ENCODE measurements at regions not wholly inside any gene's neighbourhood (a gene's known extent, or its start where the extent isn't known, plus 50 kb on each side); places are given as distances from the start of the nearest gene placed in this dataset.

DNA sequence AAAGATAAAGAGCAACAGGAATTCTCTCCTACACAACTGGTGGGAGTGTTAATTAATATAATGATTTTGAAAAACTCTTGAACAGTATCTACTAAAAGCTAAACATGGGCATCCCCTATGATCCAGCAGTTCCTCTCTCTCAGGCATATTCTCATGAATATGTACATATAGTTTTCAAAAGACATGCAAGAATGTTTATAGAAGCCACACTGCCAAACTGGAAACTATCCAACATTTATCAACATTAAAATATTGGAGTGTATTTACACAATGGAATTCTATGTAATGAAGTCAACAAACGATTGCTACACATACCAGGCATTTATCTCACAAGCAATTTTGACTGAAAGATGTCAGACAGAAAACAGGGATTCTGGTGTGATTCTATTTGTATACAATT lies 404.5 kb upstream of the ANKRD30A start:
- no peaks in the 10 kb centered on the region for H3K27me3 ChIP-seq (ENCODE audit: control insufficient read depth in 3 of 3, insufficient read depth in 3 of 3, low read length in 2 of 3)
- H3K27ac ChIP-seq (ENCODE audit: low read depth in 1 of 2, low read length in 1 of 2), result no peak overlapping the region
- WGBS, 2 donors, result 24 to 63% methylated on average over 1 of the region's 1 CpG
- H3K36me3 ChIP-seq (ENCODE audit: control insufficient read depth in 4 of 4, insufficient read depth in 4 of 4, low read length in 4 of 4), result no peaks in the 10 kb centered on the region
- DNase-seq, result peak in 2 of 3 donors; percentile 47 to 48
- H3K4me1 ChIP-seq (ENCODE audit: control insufficient read depth in 5 of 5, insufficient read depth in 5 of 5, low read length in 5 of 5), result no peaks in the 10 kb centered on the region
- no peak for ATAC-seq (ENCODE audit: insufficient read depth, low FRiP score)
- H3K4me3 ChIP-seq, result no peak overlapping the region
- TF ChIP-seq, protein P1, sequence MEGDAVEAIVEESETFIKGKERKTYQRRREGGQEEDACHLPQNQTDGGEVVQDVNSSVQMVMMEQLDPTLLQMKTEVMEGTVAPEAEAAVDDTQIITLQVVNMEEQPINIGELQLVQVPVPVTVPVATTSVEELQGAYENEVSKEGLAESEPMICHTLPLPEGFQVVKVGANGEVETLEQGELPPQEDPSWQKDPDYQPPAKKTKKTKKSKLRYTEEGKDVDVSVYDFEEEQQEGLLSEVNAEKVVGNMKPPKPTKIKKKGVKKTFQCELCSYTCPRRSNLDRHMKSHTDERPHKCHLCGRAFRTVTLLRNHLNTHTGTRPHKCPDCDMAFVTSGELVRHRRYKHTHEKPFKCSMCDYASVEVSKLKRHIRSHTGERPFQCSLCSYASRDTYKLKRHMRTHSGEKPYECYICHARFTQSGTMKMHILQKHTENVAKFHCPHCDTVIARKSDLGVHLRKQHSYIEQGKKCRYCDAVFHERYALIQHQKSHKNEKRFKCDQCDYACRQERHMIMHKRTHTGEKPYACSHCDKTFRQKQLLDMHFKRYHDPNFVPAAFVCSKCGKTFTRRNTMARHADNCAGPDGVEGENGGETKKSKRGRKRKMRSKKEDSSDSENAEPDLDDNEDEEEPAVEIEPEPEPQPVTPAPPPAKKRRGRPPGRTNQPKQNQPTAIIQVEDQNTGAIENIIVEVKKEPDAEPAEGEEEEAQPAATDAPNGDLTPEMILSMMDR (IDR thresholded peaks at IDR 0.05; ENCODE audit: control extremely low read depth, extremely low read depth), result no peak
- H3K9ac ChIP-seq (ENCODE audit: insufficient read depth in 1 of 2, low read length in 2 of 2), result no peak overlapping the region
- no peaks in the 10 kb centered on the region for H3K9me3 ChIP-seq (ENCODE audit: control insufficient read depth in 4 of 4, insufficient read depth in 3 of 4, low read length in 3 of 4)

DNA sequence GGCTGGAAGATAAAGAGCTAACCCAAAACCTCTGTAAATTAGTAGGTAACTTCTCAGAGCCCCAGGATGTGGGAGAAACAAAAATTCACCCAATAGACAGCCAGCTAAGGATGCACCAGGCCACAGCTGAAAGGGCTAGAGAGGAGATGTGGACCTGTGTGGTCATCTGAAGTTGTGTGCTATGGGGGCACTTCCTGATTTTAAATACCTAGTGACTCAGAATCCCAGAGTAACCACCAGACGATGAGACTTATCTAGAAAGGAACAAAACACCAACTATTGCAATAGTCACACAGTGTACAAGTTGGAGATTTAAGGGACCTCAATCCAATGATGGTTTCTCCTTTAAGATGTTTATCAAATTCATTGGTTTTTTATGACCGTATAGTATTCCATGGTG lies 408.3 kb upstream of the ANKRD30A start:
- H3K27ac ChIP-seq (ENCODE audit: low read depth in 1 of 2, low read length in 1 of 2), result no peak overlapping the region
- TF ChIP-seq, protein P1 (IDR thresholded peaks at IDR 0.05; ENCODE audit: control extremely low read depth, extremely low read depth), result no peak
- no peaks in the 10 kb centered on the region for H3K4me1 ChIP-seq (ENCODE audit: control insufficient read depth in 5 of 5, insufficient read depth in 5 of 5, low read length in 5 of 5)
- no peaks in the 10 kb centered on the region for H3K36me3 ChIP-seq (ENCODE audit: control insufficient read depth in 4 of 4, insufficient read depth in 4 of 4, low read length in 4 of 4)
- 92 to 96% methylated on average over 2 of the region's 2 CpGs for WGBS, 2 donors
- H3K27me3 ChIP-seq (ENCODE audit: control insufficient read depth in 3 of 3, insufficient read depth in 3 of 3, low read length in 2 of 3), result no peaks in the 10 kb centered on the region
- H3K4me3 ChIP-seq, result no peak overlapping the region
- no peaks in the 10 kb centered on the region for H3K9me3 ChIP-seq (ENCODE audit: control insufficient read depth in 4 of 4, insufficient read depth in 3 of 4, low read length in 3 of 4)
- ATAC-seq (ENCODE audit: insufficient read depth, low FRiP score), result no peak
- DNase-seq, result no peak
- H3K9ac ChIP-seq (ENCODE audit: insufficient read depth in 1 of 2, low read length in 2 of 2), result no peak overlapping the region

DNA sequence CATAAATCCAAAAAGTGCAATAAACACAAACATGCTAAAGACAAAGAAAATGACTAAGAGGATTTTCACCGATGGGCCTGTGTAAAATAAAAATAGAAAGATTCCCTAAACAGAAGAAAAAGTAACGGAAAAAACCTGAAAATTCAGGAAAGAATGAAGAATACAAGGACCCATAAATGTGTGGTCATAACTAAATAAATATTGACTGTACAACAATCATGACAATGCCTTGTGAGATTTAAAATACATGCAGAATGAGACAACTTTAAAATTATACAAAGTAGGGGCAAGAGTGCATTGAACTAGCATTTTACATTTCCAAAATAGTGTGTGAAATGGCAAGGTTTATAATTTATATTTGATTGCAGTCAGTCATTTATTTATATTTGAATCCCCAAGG lies 409.1 kb upstream of the ANKRD30A start:
- Histone ChIP-seq H3K9ac (ENCODE audit: insufficient read depth in 1 of 2, low read length in 2 of 2) (no peak overlapping the region), H3K36me3 (ENCODE audit: control insufficient read depth in 4 of 4, insufficient read depth in 4 of 4, low read length in 4 of 4) (no peaks in the 10 kb centered on the region), H3K27ac (ENCODE audit: low read depth in 1 of 2, low read length in 1 of 2) (no peak overlapping the region), H3K4me3 (no peak overlapping the region), H3K4me1 (ENCODE audit: control insufficient read depth in 5 of 5, insufficient read depth in 5 of 5, low read length in 5 of 5) (no peaks in the 10 kb centered on the region), H3K27me3 (ENCODE audit: control insufficient read depth in 3 of 3, insufficient read depth in 3 of 3, low read length in 2 of 3) (no peaks in the 10 kb centered on the region), H3K9me3 (ENCODE audit: control insufficient read depth in 4 of 4, insufficient read depth in 3 of 4, low read length in 3 of 4) (no peaks in the 10 kb centered on the region)
- no peak for ATAC-seq (ENCODE audit: insufficient read depth, low FRiP score)
- DNase-seq, result no peak
- TF ChIP-seq, protein P1 (IDR thresholded peaks at IDR 0.05; ENCODE audit: control extremely low read depth, extremely low read depth), result no peak
- WGBS, 2 donors, result 91 to 95% methylated on average over 2 of the region's 2 CpGs

DNA sequence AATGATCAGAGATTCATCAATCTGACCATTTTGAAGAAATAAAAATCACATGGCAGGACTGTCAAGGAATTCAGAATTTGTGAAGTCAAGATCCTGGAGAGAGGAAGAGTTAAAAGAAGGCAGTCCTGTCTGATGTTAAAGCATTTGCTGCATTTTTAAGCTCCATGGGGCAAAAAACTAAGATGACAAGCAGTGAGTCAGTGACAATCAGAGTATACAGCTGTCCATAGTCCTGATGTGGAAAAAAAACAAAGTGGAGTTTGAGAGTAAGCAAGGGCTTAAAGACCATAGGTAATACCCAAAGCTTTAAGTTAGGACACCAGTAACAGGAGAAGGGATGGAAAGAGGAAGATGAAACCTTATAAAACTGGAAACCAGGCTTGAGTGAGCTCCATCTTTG lies 412.7 kb upstream of the ANKRD30A start:
- no peak overlapping the region for H3K27ac ChIP-seq (ENCODE audit: low read depth in 1 of 2, low read length in 1 of 2)
- TF ChIP-seq, protein P1 (IDR thresholded peaks at IDR 0.05; ENCODE audit: control extremely low read depth, extremely low read depth), result no peak
- H3K4me1 ChIP-seq (ENCODE audit: control insufficient read depth in 5 of 5, insufficient read depth in 5 of 5, low read length in 5 of 5), result no peaks in the 10 kb centered on the region
- H3K36me3 ChIP-seq (ENCODE audit: control insufficient read depth in 4 of 4, insufficient read depth in 4 of 4, low read length in 4 of 4), result no peaks in the 10 kb centered on the region
- no peak overlapping the region for H3K4me3 ChIP-seq
- ATAC-seq (ENCODE audit: insufficient read depth, low FRiP score) (no peak), DNase-seq (no peak)
- no peaks in the 10 kb centered on the region for H3K9me3 ChIP-seq (ENCODE audit: control insufficient read depth in 4 of 4, insufficient read depth in 3 of 4, low read length in 3 of 4)
- H3K27me3 ChIP-seq (ENCODE audit: control insufficient read depth in 3 of 3, insufficient read depth in 3 of 3, low read length in 2 of 3), result no peaks in the 10 kb centered on the region
- H3K9ac ChIP-seq (ENCODE audit: insufficient read depth in 1 of 2, low read length in 2 of 2), result no peak overlapping the region
